Testis (tissue), 2 donors: ENCODE measurements at regions not wholly inside any gene's neighbourhood (a gene's known extent, or its start where the extent isn't known, plus 50 kb on each side); places are given as distances from the start of the nearest gene placed in this dataset.
"Not testable (repeated sequence)": the region's sequence is repeated elsewhere in the genome, so short reads cannot be mapped to it uniquely, and the experiment has no call there.

Experiments
- DNase-seq: peaks from one replicate; pipeline ENCODE4 v3.0.0-alpha.2; 2019
- H3K27ac ChIP-seq, 2 donors: fragments of 200-600 bp; sonication (generic); one replicate each; pipeline ENCODE4 v1.5.1; 2019
- H3K27me3 ChIP-seq: fragments of 200-600 bp; sonication (generic); one replicate; pipeline ENCODE4 v1.5.1; 2019
- H3K36me3 ChIP-seq: fragments of 200-600 bp; sonication (generic); one replicate; pipeline ENCODE4 v1.5.1; 2017; ENCODE audit warnings: low read depth; ENCODE audit errors: missing control alignments
- H3K4me1 ChIP-seq: fragments of 200-600 bp; sonication (generic); one replicate; pipeline ENCODE4 v1.5.1; 2019
- H3K4me3 ChIP-seq, 2 donors: fragments of 200-600 bp; sonication (generic); one replicate each; pipeline ENCODE4 v1.5.1; 2017 to 2019
- H3K9me3 ChIP-seq: fragments of 200-600 bp; sonication (generic); one replicate; pipeline ENCODE4 v1.5.1; 2017
- CTCF ChIP-seq, 3 experiments: fragments of 450-650 bp in 2 of 3; fragments of 200-600 bp in 1 of 3; sonication (generic) in 1 of 3; IDR thresholded peaks; one replicate each; pipeline ENCODE4 v1.5.1; 2016 to 2019; ENCODE audit warnings: antibody characterized with exemption in 3 of 3, mild to moderate bottlenecking in 2 of 3, moderate library complexity in 1 of 3
- POLR2A ChIP-seq: fragments of 450-650 bp; IDR thresholded peaks from one replicate; pipeline ENCODE4 v1.6.1; 2017; ENCODE audit warnings: antibody characterized with exemption, mild to moderate bottlenecking, moderate library complexity
- WGBS, 2 donors: methylation state at CpG; one replicate each; pipeline ENCODE4 v1.1.5; 2018; 5-methylcytosine and 5-hydroxymethylcytosine counted together
- intact Hi-C: fragments of 100-400 bp; cut with DNase I; formaldehyde crosslinking; loops from one replicate; pipeline ENCODE4 v1.15.1; 2023; ENCODE audit warnings: low total_unique reads

- WGBS, 2 donors, result 97 to 100% methylated on average over 2 of the region's 2 CpGs
Observed at GRCh38 chr10:90229486-90229885, 528.1 kb downstream of the KIF20B start.

GRCh38 chr10:90233805-90234204, 532.4 kb downstream of the KIF20B start:
- H3K27me3 ChIP-seq, intact Hi-C loops, DNase-seq, H3K4me3 ChIP-seq, H3K27ac ChIP-seq, H3K36me3 ChIP-seq, H3K4me1 ChIP-seq, H3K9me3 ChIP-seq: not testable (repeated sequence)
- 80 to 83% methylated on average over 1 of the region's 1 CpG for WGBS, 2 donors

More at GRCh38 chr10:90229486-90229885, 528.1 kb downstream of the KIF20B start:
- no peak for TF ChIP-seq CTCF (IDR thresholded peaks at IDR 0.05)
- TF ChIP-seq POLR2A, result no peak
- H3K4me3 ChIP-seq, result no peak overlapping the region
- H3K9me3 ChIP-seq, result no peaks in the 10 kb centered on the region
- no peaks in the 10 kb centered on the region for H3K27me3 ChIP-seq
- no peak for DNase-seq
- H3K36me3 ChIP-seq, result no peaks in the 10 kb centered on the region
- no peaks in the 10 kb centered on the region for H3K4me1 ChIP-seq
- no peak overlapping the region for H3K27ac ChIP-seq
- intact Hi-C loops, result no loop called here

GRCh38 chr10:90245623-90246022, 544.2 kb downstream of the KIF20B start:
- no peak overlapping the region for H3K27ac ChIP-seq
- TF ChIP-seq CTCF (IDR thresholded peaks at IDR 0.05), result no peak
- TF ChIP-seq POLR2A, result no peak
- intact Hi-C loops, result no loop called here
- no peaks in the 10 kb centered on the region for H3K36me3 ChIP-seq
- H3K9me3 ChIP-seq, result no peaks in the 10 kb centered on the region
- no peaks in the 10 kb centered on the region for H3K4me1 ChIP-seq
- WGBS, 2 donors, result 51 to 55% methylated on average over 2 of the region's 2 CpGs
- no peak for DNase-seq
- no peaks in the 10 kb centered on the region for H3K27me3 ChIP-seq
- no peak overlapping the region for H3K4me3 ChIP-seq

DNA sequence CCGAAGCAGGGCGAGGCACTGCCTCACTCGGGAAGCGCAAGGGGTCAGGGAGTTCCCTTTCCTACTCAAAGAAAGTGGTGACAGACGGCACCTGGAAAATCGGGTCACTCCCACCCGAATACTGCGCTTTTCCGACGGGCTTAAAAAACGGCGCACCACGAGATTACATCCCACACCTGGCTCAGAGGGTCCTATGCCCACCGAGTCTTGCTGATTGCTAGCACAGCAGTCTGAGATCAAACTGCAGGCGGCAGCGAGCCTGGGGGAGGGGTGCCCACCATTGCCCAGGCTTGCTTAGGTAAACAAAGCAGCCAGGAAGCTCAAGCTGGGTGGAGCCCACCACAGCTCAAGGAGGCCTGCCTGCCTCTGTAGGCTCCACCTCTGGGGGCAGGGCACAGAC, 549.4 kb downstream of the KIF20B start:
- intact Hi-C loops, H3K27me3 ChIP-seq, H3K4me1 ChIP-seq, H3K36me3 ChIP-seq, H3K4me3 ChIP-seq, DNase-seq, H3K27ac ChIP-seq, H3K9me3 ChIP-seq: not testable (repeated sequence)
- WGBS, 2 donors, result 79 to 89% methylated on average over 15 to 16 of the region's 16 CpGs

DNA sequence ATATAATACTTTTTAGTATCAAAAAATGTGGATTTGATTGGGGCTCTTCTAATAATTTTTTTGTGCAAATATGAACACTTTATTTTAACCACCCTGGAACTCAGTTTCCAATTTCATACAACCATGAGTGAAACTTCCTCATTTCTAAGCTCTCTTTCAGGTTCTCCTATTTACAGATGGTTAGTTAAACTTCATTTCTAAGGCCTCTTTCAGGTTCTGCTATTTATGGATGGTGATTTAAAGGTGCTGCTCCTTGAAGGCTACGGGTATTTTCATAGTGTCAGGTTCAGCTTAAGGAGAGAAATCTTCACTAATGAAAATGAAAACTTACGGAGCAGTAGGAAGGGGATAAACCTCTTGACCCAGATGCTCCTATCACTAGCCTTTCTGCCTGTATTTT, 568.3 kb downstream of the KIF20B start:
- TF ChIP-seq CTCF (IDR thresholded peaks at IDR 0.05), result no peak
- no peak for TF ChIP-seq POLR2A
- Histone ChIP-seq H3K4me1 (no peaks in the 10 kb centered on the region), H3K4me3 (no peak overlapping the region), H3K27me3 (no peaks in the 10 kb centered on the region), H3K36me3 (no peaks in the 10 kb centered on the region), H3K9me3 (no peaks in the 10 kb centered on the region), H3K27ac (no peak overlapping the region)
- DNase-seq, result no peak
- intact Hi-C loops, result no loop called here
- 75 to 79% methylated on average over 2 of the region's 2 CpGs for WGBS, 2 donors

DNA sequence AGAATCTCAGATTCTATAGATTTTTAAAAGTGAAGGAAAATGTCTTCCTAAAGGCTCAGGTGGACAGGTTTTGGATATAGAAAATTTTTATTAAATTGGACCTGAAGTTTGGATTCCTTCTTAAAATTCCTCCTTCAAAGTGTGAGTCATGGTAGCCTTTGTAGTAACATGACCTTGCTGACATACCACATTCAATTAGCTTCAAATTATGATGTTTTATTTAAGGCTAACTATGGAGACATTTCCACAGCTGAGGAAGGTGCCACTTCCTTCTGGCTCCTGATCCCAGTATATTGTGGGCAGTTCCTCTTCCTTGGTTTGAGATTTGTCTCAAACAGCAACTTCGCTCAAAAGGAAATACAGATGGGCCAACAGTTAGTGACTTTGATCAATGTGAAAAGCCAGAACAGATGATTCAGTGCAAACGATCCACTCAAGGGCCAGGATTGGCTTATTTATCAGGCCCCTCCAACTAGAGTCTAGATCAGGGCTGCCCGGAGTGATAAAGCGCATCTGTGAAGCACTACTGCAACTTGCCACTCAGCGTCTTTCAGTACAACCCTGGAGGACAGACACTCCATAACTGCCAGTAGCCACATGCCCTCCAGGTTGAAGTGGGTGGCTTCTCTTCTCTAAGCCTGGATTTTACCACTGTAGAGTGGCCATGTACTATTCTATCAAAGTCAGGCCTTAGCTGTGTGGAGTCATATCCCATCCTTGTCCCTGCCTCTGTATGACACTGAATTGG, 573.5 kb downstream of the KIF20B start:
- TF ChIP-seq CTCF (IDR thresholded peaks at IDR 0.05), result no peak
- TF ChIP-seq POLR2A, result no peak
- no peaks in the 10 kb centered on the region for H3K27me3 ChIP-seq
- no peak overlapping the region for H3K4me3 ChIP-seq
- no peak overlapping the region for H3K27ac ChIP-seq
- H3K9me3 ChIP-seq, result no peaks in the 10 kb centered on the region
- H3K4me1 ChIP-seq, result no peaks in the 10 kb centered on the region
- 75 to 81% methylated on average over 5 of the region's 5 CpGs for WGBS, 2 donors
- intact Hi-C loops, result no loop called here
- no peak for DNase-seq
- H3K36me3 ChIP-seq, result no peaks in the 10 kb centered on the region
